Duodenal mucosa (tissue), 2 donors: ENCODE measurements at regions not wholly inside any gene's neighbourhood (a gene's known extent, or its start where the extent isn't known, plus 50 kb on each side); places are given as distances from the start of the nearest gene placed in this dataset.

Experiments used
- H3K27ac ChIP-seq: one replicate; pipeline ENCODE4 v1.7.0; 2013; ENCODE audit warnings: low read depth, low read length
- H3K27me3 ChIP-seq, 2 donors: one replicate each; pipeline ENCODE4 v1.7.0; 2013; ENCODE audit warnings: low read length in 2 of 2, control low read depth in 1 of 2; ENCODE audit not compliant: insufficient read depth in 2 of 2, control insufficient read depth in 1 of 2
- H3K36me3 ChIP-seq, 2 donors: one replicate each; pipeline ENCODE4 v1.7.0; 2013; ENCODE audit warnings: low read length in 2 of 2, control low read depth in 1 of 2; ENCODE audit not compliant: insufficient read depth in 2 of 2, control insufficient read depth in 1 of 2
- H3K4me1 ChIP-seq, 2 donors: one replicate each; pipeline ENCODE4 v1.7.0; 2013; ENCODE audit warnings: low read length in 2 of 2, control low read depth in 1 of 2; ENCODE audit not compliant: insufficient read depth in 2 of 2, control insufficient read depth in 1 of 2
- H3K4me3 ChIP-seq, 2 donors: one replicate each; pipeline ENCODE4 v1.7.0; 2013; ENCODE audit warnings: low read length in 2 of 2, low read depth in 1 of 2
- H3K9ac ChIP-seq, 2 donors: one replicate each; pipeline ENCODE4 v1.7.0; 2013; ENCODE audit warnings: low read length in 2 of 2, low read depth in 1 of 2
- H3K9me3 ChIP-seq, 2 donors: one replicate each; pipeline ENCODE4 v1.7.0; 2013; ENCODE audit warnings: low read length in 2 of 2, control low read depth in 1 of 2; ENCODE audit not compliant: control insufficient read depth in 1 of 2

GRCh38 chr17:34174496-34174895 lies 80.6 kb upstream of the CCL2 start:
- Histone ChIP-seq H3K36me3 (no peaks in the 10 kb centered on the region), H3K27ac (no peak overlapping the region), H3K4me1 (peaks cover 0 to 8% of the 10 kb centered on the region in 2 donors), H3K9ac (no peak overlapping the region), H3K27me3 (no peaks in the 10 kb centered on the region), H3K9me3 (no peaks in the 10 kb centered on the region), H3K4me3 (no peak overlapping the region)

GRCh38 chr17:34176440-34176839 lies 78.6 kb upstream of the CCL2 start:
- H3K27ac ChIP-seq: no peak overlapping the region
- H3K36me3 ChIP-seq: no peaks in the 10 kb centered on the region
- no peaks in the 10 kb centered on the region for H3K27me3 ChIP-seq
- H3K9ac ChIP-seq: no peak overlapping the region
- H3K4me3 ChIP-seq: no peak overlapping the region
- H3K9me3 ChIP-seq: no peaks in the 10 kb centered on the region
- H3K4me1 ChIP-seq: peaks cover 0 to 8% of the 10 kb centered on the region in 2 donors

- H3K4me3 ChIP-seq: no peak overlapping the region
- no peaks in the 10 kb centered on the region for H3K9me3 ChIP-seq
- H3K36me3 ChIP-seq: no peaks in the 10 kb centered on the region
- no peak overlapping the region for H3K27ac ChIP-seq
- H3K27me3 ChIP-seq: no peaks in the 10 kb centered on the region
- no peak overlapping the region for H3K9ac ChIP-seq
- H3K4me1 ChIP-seq: peaks cover 0 to 8% of the 10 kb centered on the region in 2 donors
Observed at GRCh38 chr17:34177642-34178041, 77.4 kb upstream of the CCL2 start.

GRCh38 chr17:34178092-34178491 lies 77.0 kb upstream of the CCL2 start:
- Histone ChIP-seq H3K27me3 (no peaks in the 10 kb centered on the region), H3K36me3 (no peaks in the 10 kb centered on the region), H3K9ac (no peak overlapping the region), H3K4me3 (no peak overlapping the region), H3K4me1 (peaks cover 0 to 8% of the 10 kb centered on the region in 2 donors), H3K27ac (no peak overlapping the region), H3K9me3 (no peaks in the 10 kb centered on the region)

- peaks cover 0 to 4% of the 10 kb centered on the region in 2 donors for H3K4me1 ChIP-seq
- H3K36me3 ChIP-seq: no peaks in the 10 kb centered on the region
- H3K4me3 ChIP-seq: no peak overlapping the region
- H3K27me3 ChIP-seq: no peaks in the 10 kb centered on the region
- H3K9me3 ChIP-seq: no peaks in the 10 kb centered on the region
- H3K9ac ChIP-seq: no peak overlapping the region
- no peak overlapping the region for H3K27ac ChIP-seq
Observed at GRCh38 chr17:34182036-34182803, 72.9 kb upstream of the CCL2 start.

GRCh38 chr17:34195987-34196386 lies 59.1 kb upstream of the CCL2 start:
- H3K4me1 ChIP-seq: no peaks in the 10 kb centered on the region
- H3K9ac ChIP-seq: no peak overlapping the region
- no peak overlapping the region for H3K27ac ChIP-seq
- no peaks in the 10 kb centered on the region for H3K9me3 ChIP-seq
- H3K4me3 ChIP-seq: no peak overlapping the region
- H3K36me3 ChIP-seq: no peaks in the 10 kb centered on the region
- H3K27me3 ChIP-seq: peaks cover 3 to 4% of the 10 kb centered on the region in 2 donors

- Histone ChIP-seq H3K4me1 (no peaks in the 10 kb centered on the region), H3K9me3 (no peaks in the 10 kb centered on the region), H3K36me3 (no peaks in the 10 kb centered on the region), H3K27me3 (peaks cover 3 to 4% of the 10 kb centered on the region in 2 donors), H3K9ac (no peak overlapping the region), H3K4me3 (no peak overlapping the region), H3K27ac (no peak overlapping the region)
Observed at GRCh38 chr17:34198519-34198918, 56.6 kb upstream of the CCL2 start.

- H3K9ac ChIP-seq: no peak overlapping the region
- H3K4me1 ChIP-seq: no peaks in the 10 kb centered on the region
- H3K27me3 ChIP-seq: peaks cover 3 to 4% of the 10 kb centered on the region in 2 donors
- no peak overlapping the region for H3K4me3 ChIP-seq
- H3K36me3 ChIP-seq: no peaks in the 10 kb centered on the region
- H3K27ac ChIP-seq: no peak overlapping the region
- H3K9me3 ChIP-seq: no peaks in the 10 kb centered on the region
Observed at GRCh38 chr17:34199454-34199853, 55.6 kb upstream of the CCL2 start.

GRCh38 chr17:34199932-34200534 lies 55.1 kb upstream of the CCL2 start:
- no peaks in the 10 kb centered on the region for H3K4me1 ChIP-seq
- H3K27ac ChIP-seq: no peak overlapping the region
- no peaks in the 10 kb centered on the region for H3K36me3 ChIP-seq
- no peak overlapping the region for H3K4me3 ChIP-seq
- H3K9me3 ChIP-seq: no peaks in the 10 kb centered on the region
- no peak overlapping the region for H3K9ac ChIP-seq
- peaks cover 3 to 4% of the 10 kb centered on the region in 2 donors for H3K27me3 ChIP-seq

GRCh38 chr17:34201225-34201624 lies 53.9 kb upstream of the CCL2 start:
- Histone ChIP-seq H3K9me3 (no peaks in the 10 kb centered on the region), H3K36me3 (no peaks in the 10 kb centered on the region), H3K4me1 (no peaks in the 10 kb centered on the region), H3K9ac (no peak overlapping the region), H3K27ac (no peak overlapping the region), H3K4me3 (no peak overlapping the region), H3K27me3 (peaks cover 0 to 3% of the 10 kb centered on the region in 2 donors)
